Astrocyte (in vitro differentiated cells and primary cell): ENCODE measurements at regions not wholly inside any gene's neighbourhood (a gene's known extent, or its start where the extent isn't known, plus 50 kb on each side); places are given as distances from the start of the nearest gene placed in this dataset.

Experiments used
- DNase-seq: peaks from one replicate; pipeline ENCODE4 v3.0.0-alpha.2; 2010; ENCODE audit warnings: low read depth
- FAIRE-seq: peaks from 2 replicates; lab custom pipeline; 2011; peaks lifted over from hg19 to GRCh38; lab: Jason Lieb, UNC
- H2AFZ ChIP-seq: 2 replicates; pipeline ENCODE4 v1.6.0; 2012; ENCODE audit warnings: low read depth, low read length, inconsistent platforms
- H3K27ac ChIP-seq: 2 replicates; pipeline ENCODE4 v1.5.1; 2011; ENCODE audit warnings: low read depth, low read length, inconsistent platforms
- H3K27me3 ChIP-seq: 2 replicates; pipeline ENCODE4 v1.6.0; 2011; ENCODE audit warnings: low read length, inconsistent platforms; ENCODE audit not compliant: insufficient read depth
- H3K36me3 ChIP-seq: 2 replicates; pipeline ENCODE4 v1.5.1; 2011; ENCODE audit warnings: low read length, inconsistent platforms; ENCODE audit not compliant: insufficient read depth
- H3K4me1 ChIP-seq: 2 replicates; pipeline ENCODE4 v1.5.1; 2011; ENCODE audit warnings: low read length, inconsistent platforms; ENCODE audit not compliant: insufficient read depth
- H3K4me2 ChIP-seq: 2 replicates; pipeline ENCODE4 v1.6.0; 2012; ENCODE audit warnings: low read length, inconsistent platforms
- H3K4me3 ChIP-seq: 2 replicates; pipeline ENCODE4 v1.5.1; 2011; ENCODE audit warnings: low read depth, mild to moderate bottlenecking, low read length, inconsistent platforms; ENCODE audit not compliant: insufficient read depth
- H3K79me2 ChIP-seq: 2 replicates; pipeline ENCODE4 v1.6.0; 2012; ENCODE audit warnings: mild to moderate bottlenecking, low read length, inconsistent platforms; ENCODE audit not compliant: insufficient read depth
- H3K9ac ChIP-seq: 2 replicates; pipeline ENCODE4 v1.6.0; 2012; ENCODE audit warnings: mild to moderate bottlenecking, low read length, inconsistent platforms
- H3K9me3 ChIP-seq: 2 replicates; pipeline ENCODE4 v1.5.1; 2012; ENCODE audit warnings: low read depth, mild to moderate bottlenecking, low read length, inconsistent platforms; ENCODE audit not compliant: insufficient read depth
- H4K20me1 ChIP-seq: 2 replicates; pipeline ENCODE4 v1.6.0; 2012; ENCODE audit warnings: low read length, inconsistent platforms; ENCODE audit not compliant: insufficient read depth
- H3K27ac Mint-ChIP-seq: one replicate; pipeline ENCODE4 v1.8.0; 2021; ENCODE audit warnings: mild to moderate bottlenecking, mixed read lengths; ENCODE audit not compliant: unreplicated experiment
- H3K27me3 Mint-ChIP-seq: one replicate; pipeline ENCODE4 v1.8.0; 2021; ENCODE audit warnings: low read depth, mixed read lengths; ENCODE audit not compliant: unreplicated experiment
- H3K36me3 Mint-ChIP-seq: one replicate; pipeline ENCODE4 v1.8.0; 2021; ENCODE audit warnings: low read depth, mixed read lengths; ENCODE audit not compliant: unreplicated experiment
- H3K4me1 Mint-ChIP-seq: one replicate; pipeline ENCODE4 v1.8.0; 2021; ENCODE audit warnings: low read depth, mixed read lengths; ENCODE audit not compliant: unreplicated experiment
- H3K4me3 Mint-ChIP-seq: one replicate; pipeline ENCODE4 v1.8.0; 2021; ENCODE audit warnings: mild to moderate bottlenecking, moderate library complexity, mixed read lengths; ENCODE audit not compliant: unreplicated experiment
- H3K9me3 Mint-ChIP-seq: one replicate; pipeline ENCODE4 v1.8.0; 2021; ENCODE audit warnings: mild to moderate bottlenecking, mixed read lengths; ENCODE audit not compliant: unreplicated experiment
- CTCF ChIP-seq: IDR thresholded peaks from 2 replicates; pipeline ENCODE4 v1.5.1; 2011; ENCODE audit warnings: low read depth, mild to moderate bottlenecking, inconsistent platforms, low read length, moderate library complexity; ENCODE audit not compliant: insufficient read depth
- EZH2 ChIP-seq: IDR thresholded peaks from 2 replicates; pipeline ENCODE4 v1.6.1; 2012; ENCODE audit warnings: mild to moderate bottlenecking, low read length, inconsistent platforms; ENCODE audit not compliant: insufficient read depth

DNA sequence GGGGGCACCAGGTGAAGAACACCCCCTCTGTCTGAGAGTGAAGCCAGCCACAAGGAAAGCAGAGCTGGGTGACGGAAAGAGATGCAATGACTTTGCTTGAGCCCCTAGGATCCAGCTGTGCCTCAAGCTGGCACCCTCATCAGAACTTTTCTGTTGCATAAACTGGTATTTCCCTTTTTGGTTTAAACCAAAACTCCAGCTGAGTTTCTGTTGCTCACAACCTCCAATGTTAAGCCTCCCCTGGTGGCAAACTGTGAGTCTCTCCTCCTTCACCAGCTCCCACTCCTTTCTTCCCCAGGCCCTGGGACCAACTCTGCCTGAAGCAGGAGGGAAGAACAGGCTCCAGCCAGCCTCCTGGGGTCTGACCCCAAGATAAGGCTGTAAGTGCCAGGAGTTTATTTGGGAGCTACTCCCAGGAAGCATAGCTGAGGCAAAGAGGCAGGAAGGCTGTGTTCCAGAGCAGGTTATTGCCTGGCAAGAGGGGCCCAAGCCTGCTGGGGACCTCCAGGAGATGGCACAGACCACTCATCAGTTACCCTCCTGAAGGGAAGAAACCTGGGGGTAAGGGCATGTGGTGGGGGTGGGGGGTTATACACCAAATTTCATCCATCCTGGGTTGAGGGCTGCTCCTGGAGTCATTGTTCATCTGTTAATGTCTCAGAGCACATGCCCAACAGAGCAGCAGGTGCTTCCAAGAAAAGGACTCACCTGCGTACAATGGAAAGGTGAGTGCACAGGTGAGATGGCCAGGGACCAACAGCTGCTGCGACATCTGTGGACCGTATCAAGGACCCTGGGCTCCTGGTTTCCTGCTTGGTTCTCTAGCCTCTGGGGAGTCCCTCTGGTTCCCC, 73.3 kb upstream of the NANOS1 start:
- Histone ChIP-seq H4K20me1 (no peaks in the 10 kb centered on the region), H3K79me2 (no peaks in the 10 kb centered on the region), H3K4me2 (no peak overlapping the region), H3K4me1 (no peaks in the 10 kb centered on the region), H3K9ac (no peak overlapping the region), H3K9me3 (no peaks in the 10 kb centered on the region), H3K4me3 (no peak overlapping the region), H3K27me3 (peaks cover 2% of the 10 kb centered on the region), H3K27ac (no peak overlapping the region), H3K36me3 (no peaks in the 10 kb centered on the region), H2AFZ (no peak overlapping the region)
- H3K9me3 Mint-ChIP-seq = peaks cover 4% of the 10 kb centered on the region
- H3K27ac Mint-ChIP-seq = no peak overlapping the region
- H3K27me3 Mint-ChIP-seq = peaks cover 30% of the 10 kb centered on the region
- H3K36me3 Mint-ChIP-seq = no peaks in the 10 kb centered on the region
- FAIRE-seq = no peak
- peaks cover 12% of the 10 kb centered on the region for H3K4me1 Mint-ChIP-seq
- no peak for DNase-seq
- H3K4me3 Mint-ChIP-seq = no peak overlapping the region
- no peak for TF ChIP-seq CTCF
- no peak for TF ChIP-seq EZH2

DNA sequence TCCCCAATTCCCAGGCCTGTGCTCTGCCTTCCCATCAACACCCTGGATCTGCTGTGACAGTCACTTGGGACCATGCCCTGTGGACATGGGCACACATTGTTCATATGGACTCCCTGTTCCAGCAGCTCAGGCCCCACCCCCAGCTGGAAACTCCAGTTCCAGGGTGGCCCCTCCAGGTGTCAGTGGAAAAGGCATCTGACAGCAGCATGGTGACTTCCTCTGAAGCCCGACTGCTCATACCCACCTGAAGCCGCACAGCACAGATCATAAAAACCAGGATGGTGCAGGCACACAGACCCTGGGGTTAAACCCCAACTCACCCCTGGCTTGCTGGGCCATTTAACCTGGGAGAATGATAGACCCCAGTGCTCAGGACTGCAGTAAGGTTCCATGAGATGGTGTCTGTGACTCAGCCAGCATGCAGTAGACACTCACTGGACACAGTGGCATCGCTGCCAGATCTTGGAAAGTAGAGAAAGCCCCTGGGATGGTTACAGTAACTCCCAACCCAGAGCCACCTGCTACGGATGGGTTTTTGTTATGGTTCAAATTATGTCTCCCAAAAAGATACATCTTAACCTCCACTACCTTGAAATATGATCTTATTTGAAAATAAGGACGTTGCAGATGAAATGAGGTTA, 72.6 kb upstream of the NANOS1 start:
- Mint-ChIP-seq H3K27ac (no peak overlapping the region), H3K36me3 (no peaks in the 10 kb centered on the region), H3K27me3 (peaks cover 34% of the 10 kb centered on the region), H3K4me3 (no peak overlapping the region), H3K9me3 (peaks cover 4% of the 10 kb centered on the region), H3K4me1 (peaks cover 12% of the 10 kb centered on the region)
- Histone ChIP-seq H3K4me2 (no peak overlapping the region), H4K20me1 (no peaks in the 10 kb centered on the region), H3K79me2 (no peaks in the 10 kb centered on the region), H3K27me3 (peaks cover 2% of the 10 kb centered on the region), H2AFZ (no peak overlapping the region), H3K36me3 (no peaks in the 10 kb centered on the region), H3K4me1 (no peaks in the 10 kb centered on the region), H3K4me3 (no peak overlapping the region), H3K9me3 (no peaks in the 10 kb centered on the region), H3K27ac (no peak overlapping the region), H3K9ac (no peak overlapping the region)
- DNase-seq = no peak
- TF ChIP-seq CTCF = no peak
- no peak for TF ChIP-seq EZH2
- no peak for FAIRE-seq

DNA sequence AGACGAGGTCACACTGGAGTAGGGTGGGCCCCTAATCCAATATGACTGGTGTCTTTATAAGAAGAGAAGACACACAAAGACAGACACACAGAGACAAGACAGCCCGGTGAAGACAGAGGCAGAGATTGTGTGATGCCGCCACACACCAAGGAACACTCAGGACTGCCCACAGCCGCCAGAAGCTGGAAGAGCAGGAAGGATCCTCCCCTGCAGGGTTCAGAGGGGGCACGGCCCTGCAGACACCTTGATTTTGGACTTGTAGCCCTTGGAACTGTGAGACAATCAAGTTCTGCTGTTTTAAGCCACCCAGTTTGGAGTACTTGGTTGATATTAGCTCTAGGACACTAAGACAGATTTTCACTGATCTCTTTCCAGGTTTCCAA, 72.1 kb upstream of the NANOS1 start:
- no peak overlapping the region for H2AFZ ChIP-seq
- Mint-ChIP-seq H3K4me1 (peaks cover 12% of the 10 kb centered on the region), H3K27me3 (peaks cover 33% of the 10 kb centered on the region), H3K4me3 (no peak overlapping the region), H3K9me3 (peaks cover 2% of the 10 kb centered on the region), H3K27ac (no peak overlapping the region), H3K36me3 (no peaks in the 10 kb centered on the region)
- no peaks in the 10 kb centered on the region for H3K36me3 ChIP-seq
- H3K27ac ChIP-seq = no peak overlapping the region
- H3K9me3 ChIP-seq = no peaks in the 10 kb centered on the region
- no peak for TF ChIP-seq CTCF
- TF ChIP-seq EZH2 = no peak
- no peak overlapping the region for H3K4me3 ChIP-seq
- H4K20me1 ChIP-seq = no peaks in the 10 kb centered on the region
- FAIRE-seq (no peak), DNase-seq (no peak)
- H3K4me1 ChIP-seq = no peaks in the 10 kb centered on the region
- no peaks in the 10 kb centered on the region for H3K79me2 ChIP-seq
- no peak overlapping the region for H3K4me2 ChIP-seq
- H3K9ac ChIP-seq = no peak overlapping the region
- peaks cover 2% of the 10 kb centered on the region for H3K27me3 ChIP-seq
